ENCODE measurements at regions not wholly inside any gene's neighbourhood (a gene's known extent, or its start where the extent isn't known, plus 50 kb on each side); places are given as distances from the start of the nearest gene placed in this dataset.

GRCh38 chr13:111993691-111994090, 73.3 kb upstream of the SOX1 start:
- no peaks in the 10 kb centered on the region for H3K27me3 ChIP-seq
- peaks cover 5 to 6% of the 10 kb centered on the region in 2 donors for H3K9me3 ChIP-seq
- H3K4me1 ChIP-seq: no peaks in the 10 kb centered on the region
- TF ChIP-seq POLR2AphosphoS5 (IDR thresholded peaks at IDR 0.05) (no peak), POLR2A (IDR thresholded peaks at IDR 0.05) (no peak), EP300 (IDR thresholded peaks at IDR 0.05; ENCODE audit: low read depth) (no peak)
- TF ChIP-seq, protein P1, sequence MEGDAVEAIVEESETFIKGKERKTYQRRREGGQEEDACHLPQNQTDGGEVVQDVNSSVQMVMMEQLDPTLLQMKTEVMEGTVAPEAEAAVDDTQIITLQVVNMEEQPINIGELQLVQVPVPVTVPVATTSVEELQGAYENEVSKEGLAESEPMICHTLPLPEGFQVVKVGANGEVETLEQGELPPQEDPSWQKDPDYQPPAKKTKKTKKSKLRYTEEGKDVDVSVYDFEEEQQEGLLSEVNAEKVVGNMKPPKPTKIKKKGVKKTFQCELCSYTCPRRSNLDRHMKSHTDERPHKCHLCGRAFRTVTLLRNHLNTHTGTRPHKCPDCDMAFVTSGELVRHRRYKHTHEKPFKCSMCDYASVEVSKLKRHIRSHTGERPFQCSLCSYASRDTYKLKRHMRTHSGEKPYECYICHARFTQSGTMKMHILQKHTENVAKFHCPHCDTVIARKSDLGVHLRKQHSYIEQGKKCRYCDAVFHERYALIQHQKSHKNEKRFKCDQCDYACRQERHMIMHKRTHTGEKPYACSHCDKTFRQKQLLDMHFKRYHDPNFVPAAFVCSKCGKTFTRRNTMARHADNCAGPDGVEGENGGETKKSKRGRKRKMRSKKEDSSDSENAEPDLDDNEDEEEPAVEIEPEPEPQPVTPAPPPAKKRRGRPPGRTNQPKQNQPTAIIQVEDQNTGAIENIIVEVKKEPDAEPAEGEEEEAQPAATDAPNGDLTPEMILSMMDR (IDR thresholded peaks at IDR 0.05): no peak
- DNase-seq: no peak
- no peaks in the 10 kb centered on the region for H3K36me3 ChIP-seq
- no peak overlapping the region for H3K4me3 ChIP-seq
- WGBS, 2 donors (ENCODE audit: low coverage in 1 of 2): 18 to 53% methylated on average over 2 to 3 of the region's 3 CpGs
- in situ Hi-C loops (cut with MboI; ENCODE audit: low pct_ligation_motif_present in 1 of 4, low pct_unique_long_range_greater_than_20kb in 1 of 4, low sequenced_read_pairs in 3 of 4) (no loop called here), intact Hi-C loops (cut with DNase I; ENCODE audit: low total_unique reads) (no loop called here)
- H3K27ac ChIP-seq: no peak overlapping the region

DNA sequence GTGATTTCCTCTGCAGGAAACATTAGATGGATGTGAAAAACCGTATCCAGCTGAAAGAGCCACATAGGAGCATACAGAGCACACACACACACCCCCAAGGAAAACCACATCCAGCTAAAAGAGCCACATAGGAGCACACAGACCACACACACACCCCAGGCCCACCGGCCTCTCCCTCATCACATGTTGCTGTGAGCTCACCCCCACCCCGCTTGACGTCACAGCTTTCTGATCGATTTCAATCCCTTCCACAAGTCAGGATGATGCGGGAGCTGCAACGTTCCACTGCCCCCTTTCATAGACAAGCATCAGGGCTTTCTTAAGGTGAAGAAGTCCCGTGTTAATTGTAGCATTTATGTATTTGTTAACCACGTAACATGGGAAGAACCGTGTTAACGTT, 72.4 kb upstream of the SOX1 start:
- intact Hi-C loops (cut with DNase I; ENCODE audit: low total_unique reads): no loop called here
- H3K4me1 ChIP-seq: no peaks in the 10 kb centered on the region
- no peak overlapping the region for H3K4me3 ChIP-seq
- H3K27me3 ChIP-seq: no peaks in the 10 kb centered on the region
- WGBS, 2 donors (ENCODE audit: low coverage in 1 of 2): 76 to 86% methylated on average over 6 to 11 of the region's 11 CpGs
- H3K27ac ChIP-seq: no peak overlapping the region
- in situ Hi-C loops (cut with MboI; ENCODE audit: low pct_ligation_motif_present in 1 of 4, low pct_unique_long_range_greater_than_20kb in 1 of 4, low sequenced_read_pairs in 3 of 4): no loop called here
- TF ChIP-seq POLR2A (IDR thresholded peaks at IDR 0.05) (no peak), POLR2AphosphoS5 (IDR thresholded peaks at IDR 0.05) (no peak), EP300 (IDR thresholded peaks at IDR 0.05; ENCODE audit: low read depth) (no peak)
- TF ChIP-seq, protein P1 (IDR thresholded peaks at IDR 0.05): no peak
- H3K9me3 ChIP-seq: peaks cover 5 to 6% of the 10 kb centered on the region in 2 donors
- no peaks in the 10 kb centered on the region for H3K36me3 ChIP-seq
- DNase-seq: no peak

GRCh38 chr13:111999352-111999751, 67.6 kb upstream of the SOX1 start:
- TF ChIP-seq POLR2A (IDR thresholded peaks at IDR 0.05) (no peak), POLR2AphosphoS5 (IDR thresholded peaks at IDR 0.05) (no peak), EP300 (IDR thresholded peaks at IDR 0.05; ENCODE audit: low read depth) (no peak)
- TF ChIP-seq, protein P1 (IDR thresholded peaks at IDR 0.05): no peak
- Histone ChIP-seq H3K9me3 (no peaks in the 10 kb centered on the region), H3K27me3 (no peaks in the 10 kb centered on the region), H3K36me3 (no peaks in the 10 kb centered on the region), H3K27ac (no peak overlapping the region), H3K4me1 (no peaks in the 10 kb centered on the region), H3K4me3 (no peak overlapping the region)
- in situ Hi-C loops (cut with MboI; ENCODE audit: low pct_ligation_motif_present in 1 of 4, low pct_unique_long_range_greater_than_20kb in 1 of 4, low sequenced_read_pairs in 3 of 4): no loop called here
- 71 to 76% methylated on average over 3 to 5 of the region's 5 CpGs for WGBS, 2 donors (ENCODE audit: low coverage in 1 of 2)
- intact Hi-C loops (cut with DNase I; ENCODE audit: low total_unique reads): no loop called here
- no peak for DNase-seq

DNA sequence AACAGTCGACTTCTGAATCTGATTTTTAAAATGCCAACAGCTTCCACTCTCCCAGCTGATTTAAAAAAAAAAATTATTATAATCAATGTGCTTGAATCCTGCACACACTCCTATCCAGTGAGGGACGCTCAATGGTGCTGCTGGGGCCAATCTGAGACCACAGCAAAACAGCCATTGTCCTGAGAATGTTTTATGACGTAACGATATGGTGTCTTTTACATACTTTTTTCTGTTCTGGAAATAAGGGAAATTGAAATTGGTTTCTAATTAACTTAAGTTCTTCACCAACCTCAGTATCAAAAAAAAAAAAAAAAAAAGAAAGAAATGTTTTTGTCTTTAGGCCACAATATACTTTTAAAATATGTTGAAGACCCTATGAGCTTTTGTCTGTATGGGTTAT, 66.1 kb upstream of the SOX1 start:
- no peaks in the 10 kb centered on the region for H3K9me3 ChIP-seq
- TF ChIP-seq POLR2AphosphoS5 (IDR thresholded peaks at IDR 0.05) (no peak), EP300 (IDR thresholded peaks at IDR 0.05; ENCODE audit: low read depth) (no peak), POLR2A (IDR thresholded peaks at IDR 0.05) (no peak)
- TF ChIP-seq, protein P1 (IDR thresholded peaks at IDR 0.05): no peak
- H3K4me1 ChIP-seq: no peaks in the 10 kb centered on the region
- DNase-seq: no peak
- in situ Hi-C loops (cut with MboI; ENCODE audit: low pct_ligation_motif_present in 1 of 4, low pct_unique_long_range_greater_than_20kb in 1 of 4, low sequenced_read_pairs in 3 of 4): no loop called here
- WGBS, 2 donors (ENCODE audit: low coverage in 1 of 2): 88 to 94% methylated on average over 3 to 4 of the region's 4 CpGs
- intact Hi-C loops (cut with DNase I; ENCODE audit: low total_unique reads): no loop called here
- H3K27me3 ChIP-seq: no peaks in the 10 kb centered on the region
- H3K36me3 ChIP-seq: no peaks in the 10 kb centered on the region
- no peak overlapping the region for H3K27ac ChIP-seq
- no peak overlapping the region for H3K4me3 ChIP-seq
